NCI-H82 (cell line): ENCODE measurements at regions not wholly inside any gene's neighbourhood (a gene's known extent, or its start where the extent isn't known, plus 50 kb on each side); places are given as distances from the start of the nearest gene placed in this dataset.
"Not testable (repeated sequence)": the region's sequence is repeated elsewhere in the genome, so short reads cannot be mapped to it uniquely, and the experiment has no call there.

Experiments used
- DNase-seq: peaks from one replicate; lab custom pipeline; 2025; lab: John Stamatoyannopoulos, UW

- not testable (repeated sequence) for DNase-seq
These were observed 196.8 kb downstream of the BANP start for GRCh38 chr16:88148078-88148477.

GRCh38 chr16:88148682-88149081, 197.4 kb downstream of the BANP start:
- not testable (repeated sequence) for DNase-seq

- not testable (repeated sequence) for DNase-seq
These were observed 197.9 kb downstream of the BANP start for GRCh38 chr16:88149158-88149603.

- not testable (repeated sequence) for DNase-seq
These were observed 198.4 kb downstream of the BANP start for GRCh38 chr16:88149663-88150062.

GRCh38 chr16:88150456-88151128, 199.4 kb downstream of the BANP start:
- not testable (repeated sequence) for DNase-seq

- not testable (repeated sequence) for DNase-seq
These were observed 199.9 kb downstream of the BANP start for GRCh38 chr16:88151129-88151499.

GRCh38 chr16:88151859-88152843, 200.9 kb downstream of the BANP start:
- DNase-seq: not testable (repeated sequence)

GRCh38 chr16:88152879-88153278, 201.6 kb downstream of the BANP start:
- DNase-seq: not testable (repeated sequence)

- DNase-seq: not testable (repeated sequence)
These were observed 202.3 kb downstream of the BANP start for GRCh38 chr16:88153516-88153915.

- not testable (repeated sequence) for DNase-seq
These were observed 203.7 kb downstream of the BANP start for GRCh38 chr16:88154886-88155285.

- not testable (repeated sequence) for DNase-seq
These were observed 204.4 kb downstream of the BANP start for GRCh38 chr16:88155681-88156080.

- DNase-seq: not testable (repeated sequence)
These were observed 205.5 kb downstream of the BANP start for GRCh38 chr16:88156640-88157283.

- not testable (repeated sequence) for DNase-seq
These were observed 206.5 kb downstream of the BANP start for GRCh38 chr16:88157686-88158085.

- DNase-seq: not testable (repeated sequence)
These were observed 207.2 kb downstream of the BANP start for GRCh38 chr16:88158256-88159045.

- DNase-seq: not testable (repeated sequence)
These were observed 208.0 kb downstream of the BANP start for GRCh38 chr16:88159046-88159896.

GRCh38 chr16:88159897-88160335, 208.7 kb downstream of the BANP start:
- not testable (repeated sequence) for DNase-seq

- DNase-seq: not testable (repeated sequence)
These were observed 210.0 kb downstream of the BANP start for GRCh38 chr16:88161191-88161590.

GRCh38 chr16:88161623-88162275, 210.5 kb downstream of the BANP start:
- not testable (repeated sequence) for DNase-seq

GRCh38 chr16:88162778-88163177, 211.5 kb downstream of the BANP start:
- not testable (repeated sequence) for DNase-seq
